GM11168 (cell line): ENCODE measurements at regions not wholly inside any gene's neighbourhood (a gene's known extent, or its start where the extent isn't known, plus 50 kb on each side); places are given as distances from the start of the nearest gene placed in this dataset.

ENCODE experiments used
- in situ Hi-C: fragments of 300-500 bp; cut with MboI; formaldehyde crosslinking; loops from one replicate; pipeline ENCODE4 v1.12.0; 2022; ENCODE audit warnings: low sequenced_read_pairs; ENCODE audit not compliant: unreplicated experiment

DNA sequence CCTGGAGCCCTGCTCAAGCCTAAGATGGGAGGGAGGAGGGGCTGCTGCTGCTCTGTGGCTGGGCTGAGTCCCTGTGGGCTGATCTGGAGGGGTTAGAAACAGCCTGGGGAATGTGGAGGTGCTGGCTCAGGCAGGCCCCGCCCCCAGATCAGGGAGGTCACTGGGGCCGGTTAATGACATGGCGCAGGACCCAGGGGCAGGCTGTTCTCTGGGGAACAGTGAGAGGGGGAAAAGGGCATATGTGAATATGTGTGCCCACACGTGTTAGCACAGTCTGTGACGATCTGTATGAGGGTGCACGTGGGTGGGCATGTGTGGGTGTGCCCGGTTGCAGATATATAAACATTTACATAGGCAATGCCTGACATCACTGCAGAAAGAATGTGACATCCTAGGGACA is 143.5 kb downstream of the MIAT start:
- in situ Hi-C loops = no loop called here

- in situ Hi-C loops = no loop called here
These were observed 144.1 kb downstream of the MIAT start for GRCh38 chr22:26801449-26801848.

- in situ Hi-C loops = no loop called here
These were observed 146.9 kb downstream of the MIAT start for GRCh38 chr22:26804315-26804714.

GRCh38 chr22:26804911-26805539 is 147.6 kb downstream of the MIAT start:
- in situ Hi-C loops = no loop called here

GRCh38 chr22:26806445-26807175 is 149.2 kb downstream of the MIAT start:
- in situ Hi-C loops = no loop called here

DNA sequence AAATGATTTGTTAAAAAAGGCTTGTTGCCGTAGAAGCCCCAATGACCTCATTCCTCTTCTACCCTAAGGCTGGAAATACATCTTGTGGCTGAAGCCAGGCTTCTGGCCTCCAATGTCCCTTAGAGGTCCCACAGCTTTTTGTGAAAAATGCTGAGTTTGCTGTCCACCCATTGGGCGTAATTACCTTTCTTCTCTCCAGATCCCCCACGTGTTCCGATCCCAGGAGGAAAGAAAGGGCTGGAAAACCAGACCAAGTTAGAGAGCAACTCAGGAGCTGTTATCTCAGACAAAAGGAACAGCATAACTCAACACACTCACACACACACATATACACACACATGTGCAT is 154.2 kb downstream of the MIAT start:
- in situ Hi-C loops = no loop called here

DNA sequence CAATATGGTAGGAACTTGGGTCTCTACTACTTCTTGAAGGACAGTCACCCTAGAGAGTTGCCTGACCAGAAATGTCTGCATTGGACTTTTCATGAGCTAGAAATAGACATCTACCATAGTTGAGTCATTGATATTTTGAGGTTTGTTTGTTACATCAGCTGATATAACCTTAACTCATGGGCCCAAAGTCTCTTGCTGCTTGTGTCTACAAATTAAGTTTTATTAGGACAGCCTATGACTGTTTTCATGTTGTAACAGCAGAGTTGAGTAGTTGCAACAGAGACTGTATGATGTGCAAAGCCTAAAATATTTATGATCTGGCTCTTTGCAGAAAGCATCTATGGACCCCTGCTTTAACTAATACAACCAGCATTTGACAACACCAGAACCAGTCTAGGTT is 155.3 kb downstream of the MIAT start:
- in situ Hi-C loops = no loop called here

DNA sequence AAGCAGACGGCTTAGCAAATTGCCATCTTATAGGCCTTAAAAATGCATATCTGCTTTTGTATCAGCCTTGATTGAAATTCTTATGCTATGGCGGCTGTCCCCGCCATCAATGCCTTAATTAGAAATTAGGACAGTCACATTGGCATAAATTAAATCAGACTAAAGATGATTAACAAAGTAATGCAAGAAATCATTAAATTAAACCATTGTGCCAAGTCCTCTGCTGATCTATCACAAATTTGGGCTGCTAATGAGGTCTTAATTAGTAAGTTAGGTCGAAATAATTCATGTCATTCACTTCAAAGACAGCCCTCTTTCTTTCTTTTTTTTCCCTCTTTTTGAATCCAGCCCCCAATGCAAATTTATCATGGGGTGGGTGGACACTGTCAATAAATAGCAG is 159.3 kb downstream of the MIAT start:
- in situ Hi-C loops = no loop called here

DNA sequence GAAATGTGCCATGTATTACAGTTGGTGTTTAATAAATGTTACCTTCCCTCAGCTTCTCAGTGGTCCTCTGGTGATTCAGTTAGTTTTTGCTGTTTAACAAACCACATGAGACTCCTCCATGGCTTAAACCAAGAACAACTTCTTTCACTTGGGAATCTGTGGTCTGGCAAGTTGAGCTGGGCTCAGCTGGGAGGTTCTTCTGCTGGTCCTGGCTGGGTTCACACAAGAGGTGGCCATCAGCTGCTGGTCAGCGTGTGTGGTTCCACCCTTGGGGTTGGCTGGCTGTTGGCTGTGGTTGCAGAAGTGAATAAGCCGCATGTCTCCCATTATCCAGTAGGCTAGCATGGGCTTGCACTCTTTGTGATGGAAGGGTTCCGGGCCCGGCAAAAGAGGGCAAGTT is 160.5 kb downstream of the MIAT start:
- in situ Hi-C loops = no loop called here

DNA sequence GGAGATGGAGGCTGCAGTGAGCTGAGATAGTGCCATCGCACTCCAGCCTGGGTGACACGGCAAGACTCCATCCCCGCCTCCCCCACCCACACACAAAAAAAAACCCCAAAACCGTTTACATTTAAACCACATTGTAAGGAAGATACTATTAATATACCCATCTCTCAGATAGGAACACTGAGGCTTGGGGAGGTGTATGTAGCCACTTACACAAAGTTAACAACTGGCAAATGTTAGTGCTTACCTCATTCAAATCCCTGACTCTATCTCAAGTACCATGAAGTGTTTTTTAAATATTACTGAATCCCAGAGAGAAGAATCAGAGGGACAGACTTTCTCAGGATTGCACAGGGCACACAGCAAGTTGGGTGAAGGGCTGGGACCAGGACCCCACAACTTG is 164.5 kb downstream of the MIAT start:
- in situ Hi-C loops = loop anchor here (10.0 kb wide), 1 partner anchor 1203 kb away; no protein-coding TSS in a partner anchor

- in situ Hi-C loops = loop anchor here (10.0 kb wide), 1 partner anchor 1202 kb away; no protein-coding TSS in a partner anchor
These were observed 164.9 kb downstream of the MIAT start for GRCh38 chr22:26822313-26822712.

DNA sequence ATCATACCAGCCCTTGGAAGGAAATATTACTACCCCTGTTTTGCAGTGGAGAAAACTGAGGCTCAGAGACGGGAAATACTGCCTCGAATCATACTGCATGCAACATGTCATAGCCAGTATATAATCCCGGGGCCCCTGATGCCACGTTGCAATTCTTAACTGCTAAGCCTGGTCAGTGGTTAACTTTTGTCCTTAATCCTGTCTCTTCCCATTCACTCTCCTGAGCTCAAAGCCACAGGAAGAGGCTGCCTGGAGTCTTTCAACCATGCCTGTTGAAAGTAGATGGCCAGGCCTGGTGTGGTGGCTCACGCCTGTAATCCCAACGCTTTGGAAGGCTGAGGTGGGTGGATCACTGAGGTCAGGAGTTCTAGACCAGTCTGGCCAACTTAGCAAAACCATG is 166.6 kb downstream of the MIAT start:
- in situ Hi-C loops = loop anchor here (10.0 kb wide), 1 partner anchor 1201 kb away; no protein-coding TSS in a partner anchor

- in situ Hi-C loops = loop anchor here (10.0 kb wide), 1 partner anchor 1199 kb away; no protein-coding TSS in a partner anchor
These were observed 168.9 kb downstream of the MIAT start for GRCh38 chr22:26825960-26826935.

GRCh38 chr22:26827611-26828010 is 170.2 kb downstream of the MIAT start:
- in situ Hi-C loops = loop anchor here (10.0 kb wide), 1 partner anchor 1197 kb away; no protein-coding TSS in a partner anchor

GRCh38 chr22:26828311-26828710 is 170.9 kb downstream of the MIAT start:
- in situ Hi-C loops = loop anchor here (10.0 kb wide), 1 partner anchor 1196 kb away; no protein-coding TSS in a partner anchor

DNA sequence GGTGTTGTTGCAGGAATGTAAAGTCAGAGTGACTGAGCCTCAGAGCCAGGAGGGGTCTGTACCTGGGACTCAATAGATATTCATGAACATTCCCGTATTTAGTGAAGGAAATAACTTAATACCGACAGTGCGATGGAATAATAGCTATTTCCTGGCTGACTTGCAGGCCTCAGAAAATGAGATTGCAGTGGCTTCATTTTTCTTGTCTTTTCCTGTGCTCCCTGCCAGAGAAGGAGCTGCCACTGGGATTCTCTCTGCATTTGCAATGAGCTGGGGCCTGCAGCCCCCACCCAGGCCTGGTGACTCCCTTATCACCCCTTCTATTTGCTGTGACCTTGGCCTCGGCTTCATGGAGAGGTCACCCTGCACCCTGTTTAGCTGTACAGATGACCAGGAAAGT is 173.4 kb downstream of the MIAT start:
- in situ Hi-C loops = no loop called here

GRCh38 chr22:26835023-26835422 is 177.6 kb downstream of the MIAT start:
- in situ Hi-C loops = no loop called here

DNA sequence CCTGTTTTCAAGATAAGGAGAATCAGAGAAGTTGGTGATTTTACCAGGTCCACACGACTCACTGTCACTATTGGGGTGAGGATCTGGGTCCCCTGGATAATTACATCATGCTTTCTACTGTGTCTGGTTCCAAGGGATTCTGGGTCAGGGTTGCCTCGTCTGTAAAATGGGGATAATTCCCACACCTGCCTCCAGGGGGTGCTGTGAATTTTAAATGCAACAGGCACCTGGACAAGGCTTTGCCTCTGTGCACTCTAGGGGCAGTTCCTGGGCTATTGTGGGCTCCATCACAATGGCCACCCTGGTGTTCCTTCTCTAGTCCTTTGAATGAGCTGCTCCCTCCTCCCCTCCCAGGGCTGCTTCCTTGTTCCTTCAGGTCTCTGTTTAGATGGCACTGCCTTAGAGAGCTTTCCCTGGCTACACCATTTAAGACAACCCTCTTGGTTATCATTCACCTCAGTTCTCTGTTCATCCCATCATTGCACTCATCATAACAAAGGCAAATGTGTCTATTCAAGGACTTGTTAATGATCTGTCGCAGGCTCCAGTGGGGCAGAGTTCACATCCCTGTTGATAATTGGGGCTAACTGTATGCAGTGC is 178.6 kb downstream of the MIAT start:
- in situ Hi-C loops = no loop called here

GRCh38 chr22:26837784-26838470 is 180.5 kb downstream of the MIAT start:
- in situ Hi-C loops = no loop called here

DNA sequence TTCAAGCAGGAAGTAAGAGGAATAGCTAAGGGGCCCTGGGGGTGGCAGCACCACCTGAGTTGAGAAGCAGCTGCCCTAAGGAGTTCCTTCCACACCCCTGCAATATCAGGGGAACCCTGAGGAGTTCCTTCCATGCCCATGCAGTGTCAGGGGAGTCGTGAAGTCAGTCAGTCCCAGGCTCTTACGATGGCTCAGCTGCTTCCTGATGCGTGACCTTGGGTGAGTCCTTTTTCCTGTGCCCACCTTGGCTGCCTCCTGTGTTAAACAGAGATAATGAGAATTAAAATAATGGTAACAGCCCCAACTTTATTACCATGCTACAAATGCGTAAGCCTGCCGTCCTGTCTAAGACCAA is 181.1 kb downstream of the MIAT start:
- in situ Hi-C loops = no loop called here
